ENCODE measurements at regions not wholly inside any gene's neighbourhood (a gene's known extent, or its start where the extent isn't known, plus 50 kb on each side); places are given as distances from the start of the nearest gene placed in this dataset.

DNA sequence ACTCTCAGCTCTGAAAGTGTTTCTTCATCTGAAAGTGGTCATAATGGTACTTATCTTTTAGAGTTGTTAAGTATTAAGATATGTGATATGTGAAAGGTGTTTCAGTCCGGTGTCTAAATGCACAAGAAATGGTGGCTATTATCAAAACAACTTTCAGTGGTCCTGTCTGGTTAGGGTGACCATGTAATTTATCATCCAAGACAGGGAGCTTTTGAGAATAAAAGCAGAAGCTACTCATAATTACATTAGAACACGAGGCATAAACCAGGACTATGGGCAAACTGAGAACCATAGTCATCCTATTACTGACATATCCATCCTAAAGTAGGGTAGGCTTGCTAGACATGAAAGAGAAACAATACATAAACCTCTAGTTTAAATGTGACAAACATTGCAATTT lies 418.1 kb upstream of the SEMA6A start:
- H3K27ac ChIP-seq (ENCODE audit: low read depth, low read length, poor library complexity, severe bottlenecking) = no peak overlapping the region

DNA sequence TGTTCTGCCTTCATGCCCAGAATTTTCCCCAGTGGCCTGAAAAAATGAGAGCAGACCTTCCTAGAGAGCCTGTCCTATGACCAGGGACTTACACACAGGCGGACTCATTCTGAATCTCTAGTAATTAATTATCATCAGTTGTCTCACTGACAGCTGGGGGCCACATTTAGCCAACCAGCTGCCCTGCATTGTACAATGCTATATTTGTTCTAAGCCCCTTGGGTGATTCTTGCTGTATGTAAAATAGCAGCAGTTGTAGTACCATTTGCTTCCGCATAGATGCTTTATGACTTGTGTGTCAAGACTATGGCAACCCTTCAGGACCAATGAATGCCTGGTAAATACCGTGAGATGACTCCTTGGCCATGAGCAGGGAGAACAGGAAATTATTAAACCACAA lies 415.4 kb upstream of the SEMA6A start:
- H3K9me2 ChIP-seq (ENCODE audit: insufficient read depth, low read length) = no peaks in the 10 kb centered on the region
- TF ChIP-seq EZH2phosphoT487 (IDR thresholded peaks at IDR 0.05; ENCODE audit: borderline replicate concordance, low read depth, low read length) = no peak
- TF ChIP-seq, protein P1, sequence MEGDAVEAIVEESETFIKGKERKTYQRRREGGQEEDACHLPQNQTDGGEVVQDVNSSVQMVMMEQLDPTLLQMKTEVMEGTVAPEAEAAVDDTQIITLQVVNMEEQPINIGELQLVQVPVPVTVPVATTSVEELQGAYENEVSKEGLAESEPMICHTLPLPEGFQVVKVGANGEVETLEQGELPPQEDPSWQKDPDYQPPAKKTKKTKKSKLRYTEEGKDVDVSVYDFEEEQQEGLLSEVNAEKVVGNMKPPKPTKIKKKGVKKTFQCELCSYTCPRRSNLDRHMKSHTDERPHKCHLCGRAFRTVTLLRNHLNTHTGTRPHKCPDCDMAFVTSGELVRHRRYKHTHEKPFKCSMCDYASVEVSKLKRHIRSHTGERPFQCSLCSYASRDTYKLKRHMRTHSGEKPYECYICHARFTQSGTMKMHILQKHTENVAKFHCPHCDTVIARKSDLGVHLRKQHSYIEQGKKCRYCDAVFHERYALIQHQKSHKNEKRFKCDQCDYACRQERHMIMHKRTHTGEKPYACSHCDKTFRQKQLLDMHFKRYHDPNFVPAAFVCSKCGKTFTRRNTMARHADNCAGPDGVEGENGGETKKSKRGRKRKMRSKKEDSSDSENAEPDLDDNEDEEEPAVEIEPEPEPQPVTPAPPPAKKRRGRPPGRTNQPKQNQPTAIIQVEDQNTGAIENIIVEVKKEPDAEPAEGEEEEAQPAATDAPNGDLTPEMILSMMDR (conservative IDR thresholded peaks at IDR 0.05; ENCODE audit: low read length) = no peak
- H3K4me2 ChIP-seq (ENCODE audit: low read length) = no peak overlapping the region
- no TSS peak for BruUV-seq (replicated peaks)
- H3K79me2 ChIP-seq (ENCODE audit: insufficient read depth, low read depth, low read length) = no peaks in the 10 kb centered on the region
- no peaks in the 10 kb centered on the region for H4K20me1 ChIP-seq (ENCODE audit: insufficient read depth, low read length)
- H3K27ac ChIP-seq (ENCODE audit: low read depth, low read length, poor library complexity, severe bottlenecking) = no peak overlapping the region
- no peak overlapping the region for H2AFZ ChIP-seq (ENCODE audit: low read length)
- CTCF ChIA-PET (ENCODE audit: unreplicated experiment) = no interaction called here
- POLR2A ChIA-PET = no interaction called here
- H3K4me1 ChIP-seq (ENCODE audit: insufficient read depth, low read length, poor library complexity, severe bottlenecking) = no peaks in the 10 kb centered on the region
- intact Hi-C loops (cut with micrococcal nuclease; ENCODE audit: unreplicated experiment) = no loop called here
- no peak for DNase-seq (ENCODE audit: low spot score)
- H3K4me3 ChIP-seq (ENCODE audit: low read depth, low read length, poor library complexity, severe bottlenecking) = no peak overlapping the region
- H3K9me3 ChIP-seq (ENCODE audit: low read length) = no peaks in the 10 kb centered on the region
- no peaks in the 10 kb centered on the region for H3K36me3 ChIP-seq (ENCODE audit: insufficient read depth, low read length)

More for the DNA sequence above, 418.1 kb upstream of the SEMA6A start:
- no peaks in the 10 kb centered on the region for H3K36me3 ChIP-seq (ENCODE audit: insufficient read depth, low read length)
- no TSS peak for BruUV-seq (replicated peaks)
- TF ChIP-seq EZH2phosphoT487 (IDR thresholded peaks at IDR 0.05; ENCODE audit: borderline replicate concordance, low read depth, low read length) = no peak
- TF ChIP-seq, protein P1 (conservative IDR thresholded peaks at IDR 0.05; ENCODE audit: low read length) = no peak
- no peak overlapping the region for H2AFZ ChIP-seq (ENCODE audit: low read length)
- no peaks in the 10 kb centered on the region for H3K4me1 ChIP-seq (ENCODE audit: insufficient read depth, low read length, poor library complexity, severe bottlenecking)
- ChIA-PET POLR2A (no interaction called here), CTCF (ENCODE audit: unreplicated experiment) (no interaction called here)
- no peaks in the 10 kb centered on the region for H3K9me3 ChIP-seq (ENCODE audit: low read length)
- H3K9me2 ChIP-seq (ENCODE audit: insufficient read depth, low read length) = no peaks in the 10 kb centered on the region
- H3K79me2 ChIP-seq (ENCODE audit: insufficient read depth, low read depth, low read length) = no peaks in the 10 kb centered on the region
- no peak for DNase-seq (ENCODE audit: low spot score)
- no peak overlapping the region for H3K4me3 ChIP-seq (ENCODE audit: low read depth, low read length, poor library complexity, severe bottlenecking)
- no peaks in the 10 kb centered on the region for H4K20me1 ChIP-seq (ENCODE audit: insufficient read depth, low read length)
- H3K4me2 ChIP-seq (ENCODE audit: low read length) = no peak overlapping the region
- intact Hi-C loops (cut with micrococcal nuclease; ENCODE audit: unreplicated experiment) = no loop called here

- Histone ChIP-seq H3K4me1 (ENCODE audit: insufficient read depth, low read length, poor library complexity, severe bottlenecking) (no peaks in the 10 kb centered on the region), H3K79me2 (ENCODE audit: insufficient read depth, low read depth, low read length) (no peaks in the 10 kb centered on the region), H3K4me3 (ENCODE audit: low read depth, low read length, poor library complexity, severe bottlenecking) (no peak overlapping the region), H3K9me2 (ENCODE audit: insufficient read depth, low read length) (no peaks in the 10 kb centered on the region), H4K20me1 (ENCODE audit: insufficient read depth, low read length) (no peaks in the 10 kb centered on the region), H3K36me3 (ENCODE audit: insufficient read depth, low read length) (no peaks in the 10 kb centered on the region), H3K4me2 (ENCODE audit: low read length) (no peak overlapping the region), H3K9me3 (ENCODE audit: low read length) (no peaks in the 10 kb centered on the region), H3K27ac (ENCODE audit: low read depth, low read length, poor library complexity, severe bottlenecking) (no peak overlapping the region), H2AFZ (ENCODE audit: low read length) (no peak overlapping the region)
- no peak for DNase-seq (ENCODE audit: low spot score)
- TF ChIP-seq, protein P1 (conservative IDR thresholded peaks at IDR 0.05; ENCODE audit: low read length) = no peak
- no peak for TF ChIP-seq EZH2phosphoT487 (IDR thresholded peaks at IDR 0.05; ENCODE audit: borderline replicate concordance, low read depth, low read length)
- BruUV-seq (replicated peaks) = no TSS peak
- CTCF ChIA-PET (ENCODE audit: unreplicated experiment) = no interaction called here
- POLR2A ChIA-PET = no interaction called here
- intact Hi-C loops (cut with micrococcal nuclease; ENCODE audit: unreplicated experiment) = no loop called here
Observed at GRCh38 chr5:116982035-116982434, 407.4 kb upstream of the SEMA6A start.
